Chondrocyte (in vitro differentiated cells): ENCODE measurements at regions not wholly inside any gene's neighbourhood (a gene's known extent, or its start where the extent isn't known, plus 50 kb on each side); places are given as distances from the start of the nearest gene placed in this dataset.

Source experiments
- DNase-seq: peaks from one replicate; pipeline ENCODE4 v3.0.0; 2021; ENCODE audit warnings: mixed read lengths, low spot score
- H3K27ac Mint-ChIP-seq: one replicate; pipeline ENCODE4 v1.8.0; 2021; ENCODE audit warnings: mild to moderate bottlenecking, moderate library complexity, mixed read lengths; ENCODE audit not compliant: unreplicated experiment
- H3K27me3 Mint-ChIP-seq: 2 replicates; pipeline ENCODE4 v1.8.0; 2021; ENCODE audit warnings: low read depth, mixed read lengths
- H3K36me3 Mint-ChIP-seq: 2 replicates; pipeline ENCODE4 v1.8.0; 2021; ENCODE audit warnings: low read depth, mixed read lengths
- H3K4me1 Mint-ChIP-seq: 2 replicates; pipeline ENCODE4 v1.8.0; 2021; ENCODE audit warnings: low read depth, mild to moderate bottlenecking, mixed read lengths
- H3K4me3 Mint-ChIP-seq: one replicate; pipeline ENCODE4 v1.8.0; 2021; ENCODE audit warnings: mild to moderate bottlenecking, moderate library complexity, mixed read lengths; ENCODE audit not compliant: unreplicated experiment
- H3K9me3 Mint-ChIP-seq: 2 replicates; pipeline ENCODE4 v1.8.0; 2021; ENCODE audit warnings: low read depth, mixed read lengths
- TF ChIP-seq, protein P1 (sequence below): fragments of 200-600 bp; sonication (generic); IDR thresholded peaks from 2 replicates; pipeline ENCODE4 v1.5.0; 2021; ENCODE audit warnings: antibody characterized with exemption, mild to moderate bottlenecking, moderate library complexity

DNA sequence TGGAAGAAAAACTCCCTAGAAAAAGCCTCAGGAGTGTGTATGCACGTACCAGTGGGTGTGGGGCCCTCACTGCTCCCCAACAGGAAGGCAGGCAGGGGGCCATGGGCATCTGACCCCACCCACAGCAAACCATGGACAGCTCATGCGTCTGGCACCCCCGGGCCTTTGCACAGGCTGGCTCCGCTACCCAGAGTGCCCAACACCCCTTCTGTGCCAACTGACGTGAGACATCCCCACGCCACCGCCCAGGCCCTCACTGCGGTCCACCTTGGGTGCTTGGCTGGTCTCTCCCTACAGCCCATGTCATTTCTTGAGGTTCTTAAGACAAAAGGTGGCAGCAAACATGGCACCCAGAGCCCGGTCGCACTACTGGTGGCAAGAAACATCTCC is 91.4 kb downstream of the NCOR2 start:
- H3K27ac Mint-ChIP-seq, result no peak overlapping the region
- no peaks in the 10 kb centered on the region for H3K9me3 Mint-ChIP-seq
- peaks cover 25% of the 10 kb centered on the region for H3K4me1 Mint-ChIP-seq
- H3K27me3 Mint-ChIP-seq, result no peaks in the 10 kb centered on the region
- no peak overlapping the region for H3K4me3 Mint-ChIP-seq
- DNase-seq, result no peak
- TF ChIP-seq, protein P1, sequence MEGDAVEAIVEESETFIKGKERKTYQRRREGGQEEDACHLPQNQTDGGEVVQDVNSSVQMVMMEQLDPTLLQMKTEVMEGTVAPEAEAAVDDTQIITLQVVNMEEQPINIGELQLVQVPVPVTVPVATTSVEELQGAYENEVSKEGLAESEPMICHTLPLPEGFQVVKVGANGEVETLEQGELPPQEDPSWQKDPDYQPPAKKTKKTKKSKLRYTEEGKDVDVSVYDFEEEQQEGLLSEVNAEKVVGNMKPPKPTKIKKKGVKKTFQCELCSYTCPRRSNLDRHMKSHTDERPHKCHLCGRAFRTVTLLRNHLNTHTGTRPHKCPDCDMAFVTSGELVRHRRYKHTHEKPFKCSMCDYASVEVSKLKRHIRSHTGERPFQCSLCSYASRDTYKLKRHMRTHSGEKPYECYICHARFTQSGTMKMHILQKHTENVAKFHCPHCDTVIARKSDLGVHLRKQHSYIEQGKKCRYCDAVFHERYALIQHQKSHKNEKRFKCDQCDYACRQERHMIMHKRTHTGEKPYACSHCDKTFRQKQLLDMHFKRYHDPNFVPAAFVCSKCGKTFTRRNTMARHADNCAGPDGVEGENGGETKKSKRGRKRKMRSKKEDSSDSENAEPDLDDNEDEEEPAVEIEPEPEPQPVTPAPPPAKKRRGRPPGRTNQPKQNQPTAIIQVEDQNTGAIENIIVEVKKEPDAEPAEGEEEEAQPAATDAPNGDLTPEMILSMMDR, result no peak
- H3K36me3 Mint-ChIP-seq, result peaks cover 34% of the 10 kb centered on the region

DNA sequence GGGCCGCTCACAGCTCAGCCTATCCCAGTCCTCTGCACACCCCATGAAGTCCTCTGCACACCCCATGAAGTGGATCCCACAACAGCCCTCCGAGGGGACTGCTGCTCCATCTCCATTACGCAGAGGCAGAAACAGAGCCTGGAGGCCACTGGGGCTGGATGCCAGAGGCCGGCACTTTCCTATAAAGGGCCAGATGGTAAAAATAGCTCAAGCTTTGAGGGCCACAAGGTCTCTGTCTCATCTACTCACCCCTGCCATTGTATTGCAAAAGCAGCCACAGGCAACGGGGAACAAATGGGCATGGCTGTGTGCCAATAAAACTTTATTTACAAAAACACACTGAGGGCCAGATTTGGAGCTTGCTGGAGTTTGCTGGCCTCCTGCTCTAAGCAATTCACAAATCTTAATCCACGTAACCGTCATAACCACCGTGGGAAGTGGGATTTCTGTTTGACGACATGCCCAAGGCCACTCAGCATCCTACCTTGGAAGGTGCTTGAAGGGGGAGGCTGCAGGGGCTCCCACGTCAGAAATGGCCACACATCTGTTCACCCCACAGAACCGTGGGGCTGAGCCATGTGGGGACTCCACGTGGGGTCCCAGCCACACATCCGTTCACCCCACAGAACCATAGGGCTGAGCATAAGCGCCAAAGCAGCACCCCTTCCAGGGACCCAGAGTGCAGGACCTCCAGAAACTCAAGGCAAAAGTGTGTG is 92.0 kb downstream of the NCOR2 start:
- Mint-ChIP-seq H3K4me3 (no peak overlapping the region), H3K27me3 (no peaks in the 10 kb centered on the region), H3K4me1 (peaks cover 20% of the 10 kb centered on the region), H3K36me3 (peaks cover 35% of the 10 kb centered on the region), H3K9me3 (no peaks in the 10 kb centered on the region), H3K27ac (no peak overlapping the region)
- TF ChIP-seq, protein P1, result no peak
- DNase-seq, result no peak

GRCh38 chr12:124474709-124475108 is 92.7 kb downstream of the NCOR2 start:
- Mint-ChIP-seq H3K36me3 (peaks cover 40% of the 10 kb centered on the region), H3K4me1 (peaks cover 14% of the 10 kb centered on the region), H3K9me3 (no peaks in the 10 kb centered on the region), H3K27ac (no peak overlapping the region), H3K4me3 (no peak overlapping the region), H3K27me3 (no peaks in the 10 kb centered on the region)
- no peak for DNase-seq
- TF ChIP-seq, protein P1, result no peak

DNA sequence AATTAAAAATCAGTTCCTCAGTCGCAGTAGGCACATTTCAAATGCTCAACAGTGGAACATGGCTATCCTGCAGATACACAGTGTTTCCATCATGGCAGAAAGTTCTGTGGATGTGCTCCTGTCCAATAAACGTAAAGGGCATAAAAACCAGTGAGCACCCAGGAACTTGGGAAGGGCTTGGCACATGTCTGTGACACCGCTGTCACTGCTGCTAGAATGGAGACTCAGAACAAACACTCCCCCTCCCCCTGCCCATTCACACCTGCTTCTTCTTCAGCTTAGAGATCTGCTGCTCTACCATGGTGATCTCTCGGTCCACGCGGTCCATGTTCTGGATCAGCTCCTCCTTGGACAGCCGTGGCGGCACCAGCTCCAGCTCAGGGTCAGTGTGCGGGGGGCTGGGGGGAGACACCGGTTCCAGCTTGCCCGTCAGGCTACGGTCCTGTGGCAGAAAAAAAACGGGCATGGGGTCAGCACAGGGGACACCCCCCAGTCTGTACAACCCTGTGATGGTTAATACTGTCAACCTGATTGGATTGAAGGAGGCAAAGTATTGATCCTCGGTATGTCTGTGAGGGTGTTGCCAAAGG is 94.6 kb downstream of the NCOR2 start:
- TF ChIP-seq, protein P1, result no peak
- peaks cover 4% of the 10 kb centered on the region for H3K9me3 Mint-ChIP-seq
- DNase-seq, result no peak
- peaks cover 2% of the 10 kb centered on the region for H3K4me1 Mint-ChIP-seq
- no peak overlapping the region for H3K4me3 Mint-ChIP-seq
- no peak overlapping the region for H3K27ac Mint-ChIP-seq
- no peaks in the 10 kb centered on the region for H3K27me3 Mint-ChIP-seq
- H3K36me3 Mint-ChIP-seq, result peaks cover 42% of the 10 kb centered on the region

DNA sequence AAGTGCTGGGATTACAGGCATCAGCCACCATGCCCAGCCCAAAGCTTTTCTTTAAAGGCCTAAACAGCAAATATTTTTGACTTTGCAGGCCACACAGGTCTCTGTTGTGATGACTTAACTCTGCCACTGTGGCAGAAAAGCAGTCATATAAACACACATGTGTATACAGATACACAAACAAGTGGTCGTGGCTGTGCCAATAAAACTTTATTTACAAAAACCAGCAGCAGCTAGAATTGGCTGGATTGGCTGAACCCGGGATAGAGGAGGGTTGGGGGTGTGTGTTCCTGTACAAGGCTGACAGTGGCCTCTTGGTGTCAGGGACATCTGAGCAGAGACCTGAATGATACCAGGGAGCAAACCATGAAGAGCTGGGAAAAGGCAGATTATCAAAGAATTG is 95.6 kb downstream of the NCOR2 start:
- no peak for DNase-seq
- TF ChIP-seq, protein P1, result no peak
- Mint-ChIP-seq H3K27ac (no peak overlapping the region), H3K4me3 (no peak overlapping the region), H3K36me3 (peaks cover 39% of the 10 kb centered on the region), H3K9me3 (peaks cover 4% of the 10 kb centered on the region), H3K4me1 (peaks cover 2% of the 10 kb centered on the region), H3K27me3 (no peaks in the 10 kb centered on the region)
